ENCODE measurements at regions not wholly inside any gene's neighbourhood (a gene's known extent, or its start where the extent isn't known, plus 50 kb on each side); places are given as distances from the start of the nearest gene placed in this dataset.

DNA sequence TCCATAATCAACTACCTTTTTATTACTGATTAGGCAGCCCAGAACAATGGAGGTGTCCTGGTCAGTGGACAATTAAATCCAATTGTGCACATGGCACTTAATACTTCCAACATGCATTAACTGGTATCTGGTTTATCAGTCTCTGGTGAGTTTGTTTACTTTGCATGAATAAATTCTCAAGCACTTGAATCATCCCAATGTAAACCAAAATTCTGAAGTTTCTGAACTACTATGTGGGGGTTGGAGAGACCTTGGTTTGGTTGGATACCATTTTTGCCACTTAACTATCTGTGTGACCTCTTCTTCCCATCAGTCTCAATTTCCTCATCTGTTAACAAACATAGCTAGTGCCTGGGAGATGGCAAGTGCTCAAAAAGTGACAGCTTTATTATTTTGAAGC lies 70.5 kb upstream of the MAP4 start:
- no peaks in the 10 kb centered on the region; the same call in 1 of the 2 replicates for H3F3A ChIP-seq (replicated peaks; ENCODE audit: low read depth)
- peaks cover 13% of the 10 kb centered on the region for H3K36me3 Mint-ChIP-seq (ENCODE audit: low read depth)
- DNase-seq (ENCODE audit: low spot score): no peak
- H4K20me1 ChIP-seq (replicated peaks; ENCODE audit: insufficient read depth): peaks cover 24% of the 10 kb centered on the region
- peak overlapping the region; percentile 95; the same call in 1 of the 2 replicates for H3K27ac Mint-ChIP-seq
- H3K4me3 ChIP-seq: peak overlapping the region; percentile 94
- no peaks in the 10 kb centered on the region for H3K36me3 ChIP-seq (ENCODE audit: insufficient read depth)
- H3K27me3 Mint-ChIP-seq (ENCODE audit: insufficient read depth, low read depth, poor library complexity): peaks cover 1% of the 10 kb centered on the region
- TF ChIP-seq JUNB (IDR thresholded peaks at IDR 0.05; ENCODE audit: unreplicated experiment) (no peak), POLR2AphosphoS5 (IDR thresholded peaks at IDR 0.05; ENCODE audit: low read depth) (no peak), EZH2phosphoT487 (IDR thresholded peaks at IDR 0.05; ENCODE audit: unreplicated experiment) (no peak)
- TF ChIP-seq, protein P1, sequence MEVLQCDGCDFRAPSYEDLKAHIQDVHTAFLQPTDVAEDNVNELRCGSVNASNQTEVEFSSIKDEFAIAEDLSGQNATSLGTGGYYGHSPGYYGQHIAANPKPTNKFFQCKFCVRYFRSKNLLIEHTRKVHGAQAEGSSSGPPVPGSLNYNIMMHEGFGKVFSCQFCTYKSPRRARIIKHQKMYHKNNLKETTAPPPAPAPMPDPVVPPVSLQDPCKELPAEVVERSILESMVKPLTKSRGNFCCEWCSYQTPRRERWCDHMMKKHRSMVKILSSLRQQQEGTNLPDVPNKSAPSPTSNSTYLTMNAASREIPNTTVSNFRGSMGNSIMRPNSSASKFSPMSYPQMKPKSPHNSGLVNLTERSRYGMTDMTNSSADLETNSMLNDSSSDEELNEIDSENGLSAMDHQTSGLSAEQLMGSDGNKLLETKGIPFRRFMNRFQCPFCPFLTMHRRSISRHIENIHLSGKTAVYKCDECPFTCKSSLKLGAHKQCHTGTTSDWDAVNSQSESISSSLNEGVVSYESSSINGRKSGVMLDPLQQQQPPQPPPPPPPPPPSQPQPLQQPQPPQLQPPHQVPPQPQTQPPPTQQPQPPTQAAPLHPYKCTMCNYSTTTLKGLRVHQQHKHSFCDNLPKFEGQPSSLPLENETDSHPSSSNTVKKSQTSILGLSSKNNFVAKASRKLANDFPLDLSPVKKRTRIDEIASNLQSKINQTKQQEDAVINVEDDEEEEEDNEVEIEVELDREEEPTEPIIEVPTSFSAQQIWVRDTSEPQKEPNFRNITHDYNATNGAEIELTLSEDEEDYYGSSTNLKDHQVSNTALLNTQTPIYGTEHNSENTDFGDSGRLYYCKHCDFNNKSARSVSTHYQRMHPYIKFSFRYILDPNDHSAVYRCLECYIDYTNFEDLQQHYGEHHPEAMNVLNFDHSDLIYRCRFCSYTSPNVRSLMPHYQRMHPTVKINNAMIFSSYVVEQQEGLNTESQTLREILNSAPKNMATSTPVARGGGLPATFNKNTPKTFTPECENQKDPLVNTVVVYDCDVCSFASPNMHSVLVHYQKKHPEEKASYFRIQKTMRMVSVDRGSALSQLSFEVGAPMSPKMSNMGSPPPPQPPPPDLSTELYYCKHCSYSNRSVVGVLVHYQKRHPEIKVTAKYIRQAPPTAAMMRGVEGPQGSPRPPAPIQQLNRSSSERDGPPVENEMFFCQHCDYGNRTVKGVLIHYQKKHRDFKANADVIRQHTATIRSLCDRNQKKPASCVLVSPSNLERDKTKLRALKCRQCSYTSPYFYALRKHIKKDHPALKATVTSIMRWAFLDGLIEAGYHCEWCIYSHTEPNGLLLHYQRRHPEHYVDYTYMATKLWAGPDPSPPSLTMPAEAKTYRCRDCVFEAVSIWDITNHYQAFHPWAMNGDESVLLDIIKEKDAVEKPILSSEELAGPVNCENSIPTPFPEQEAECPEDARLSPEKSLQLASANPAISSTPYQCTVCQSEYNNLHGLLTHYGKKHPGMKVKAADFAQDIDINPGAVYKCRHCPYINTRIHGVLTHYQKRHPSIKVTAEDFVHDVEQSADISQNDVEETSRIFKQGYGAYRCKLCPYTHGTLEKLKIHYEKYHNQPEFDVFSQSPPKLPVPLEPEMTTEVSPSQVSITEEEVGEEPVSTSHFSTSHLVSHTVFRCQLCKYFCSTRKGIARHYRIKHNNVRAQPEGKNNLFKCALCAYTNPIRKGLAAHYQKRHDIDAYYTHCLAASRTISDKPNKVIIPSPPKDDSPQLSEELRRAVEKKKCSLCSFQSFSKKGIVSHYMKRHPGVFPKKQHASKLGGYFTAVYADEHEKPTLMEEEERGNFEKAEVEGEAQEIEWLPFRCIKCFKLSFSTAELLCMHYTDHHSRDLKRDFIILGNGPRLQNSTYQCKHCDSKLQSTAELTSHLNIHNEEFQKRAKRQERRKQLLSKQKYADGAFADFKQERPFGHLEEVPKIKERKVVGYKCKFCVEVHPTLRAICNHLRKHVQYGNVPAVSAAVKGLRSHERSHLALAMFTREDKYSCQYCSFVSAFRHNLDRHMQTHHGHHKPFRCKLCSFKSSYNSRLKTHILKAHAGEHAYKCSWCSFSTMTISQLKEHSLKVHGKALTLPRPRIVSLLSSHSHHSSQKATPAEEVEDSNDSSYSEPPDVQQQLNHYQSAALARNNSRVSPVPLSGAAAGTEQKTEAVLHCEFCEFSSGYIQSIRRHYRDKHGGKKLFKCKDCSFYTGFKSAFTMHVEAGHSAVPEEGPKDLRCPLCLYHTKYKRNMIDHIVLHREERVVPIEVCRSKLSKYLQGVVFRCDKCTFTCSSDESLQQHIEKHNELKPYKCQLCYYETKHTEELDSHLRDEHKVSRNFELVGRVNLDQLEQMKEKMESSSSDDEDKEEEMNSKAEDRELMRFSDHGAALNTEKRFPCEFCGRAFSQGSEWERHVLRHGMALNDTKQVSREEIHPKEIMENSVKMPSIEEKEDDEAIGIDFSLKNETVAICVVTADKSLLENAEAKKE (CRISPR knock-in tag; IDR thresholded peaks at IDR 0.05): no peak
- H3K9me2 ChIP-seq (ENCODE audit: insufficient read depth): no peaks in the 10 kb centered on the region
- no peak for ATAC-seq
- no peak overlapping the region for H2AFZ ChIP-seq
- H3K4me2 ChIP-seq: peak overlapping the region; percentile 99
- no peaks in the 10 kb centered on the region for H3K9me3 Mint-ChIP-seq
- peaks cover 21% of the 10 kb centered on the region for H3K4me1 ChIP-seq (ENCODE audit: insufficient read depth)
- peaks cover 67% of the 10 kb centered on the region for H3K79me2 ChIP-seq (replicated peaks; ENCODE audit: insufficient read depth)
- peaks cover 25% of the 10 kb centered on the region for H3K4me1 Mint-ChIP-seq
- peak overlapping the region; percentile 88 for H3K4me3 Mint-ChIP-seq
- H3K27ac ChIP-seq (ENCODE audit: low read depth): peak overlapping the region; percentile 72; the same call in 1 of the 2 replicates
- H3K27me3 ChIP-seq (ENCODE audit: insufficient read depth): no peaks in the 10 kb centered on the region

DNA sequence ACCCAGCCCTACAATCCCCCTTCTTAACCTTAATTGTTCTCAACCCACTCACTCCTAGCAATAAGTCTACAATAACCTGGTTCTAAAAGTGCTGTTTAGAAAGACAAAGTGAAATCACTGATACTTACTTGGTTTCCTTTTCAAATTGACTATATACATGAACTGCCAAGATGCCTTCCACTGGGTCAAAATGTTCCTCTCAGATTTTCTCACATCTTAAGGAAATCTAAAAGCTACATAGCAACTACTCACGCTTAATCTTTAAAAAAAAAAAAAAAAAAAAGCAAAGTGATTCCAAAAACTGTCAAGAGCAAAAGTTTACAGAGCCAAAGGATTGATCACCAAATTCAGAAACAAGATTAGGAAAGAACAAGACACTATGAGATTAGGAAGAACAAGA lies 68.7 kb upstream of the MAP4 start:
- Histone ChIP-seq H3F3A (replicated peaks; ENCODE audit: low read depth) (no peaks in the 10 kb centered on the region; the same call in 1 of the 2 replicates), H3K4me3 (no peak overlapping the region), H4K20me1 (replicated peaks; ENCODE audit: insufficient read depth) (peaks cover 29% of the 10 kb centered on the region), H3K4me2 (no peak overlapping the region), H3K27ac (ENCODE audit: low read depth) (0 out of 2 replicates have a peak overlapping the region, but pooled peaks have one; percentile 21), H3K4me1 (ENCODE audit: insufficient read depth) (peaks cover 18% of the 10 kb centered on the region), H3K27me3 (ENCODE audit: insufficient read depth) (no peaks in the 10 kb centered on the region), H3K9me2 (ENCODE audit: insufficient read depth) (no peaks in the 10 kb centered on the region), H2AFZ (no peak overlapping the region), H3K79me2 (replicated peaks; ENCODE audit: insufficient read depth) (peaks cover 85% of the 10 kb centered on the region), H3K36me3 (ENCODE audit: insufficient read depth) (no peaks in the 10 kb centered on the region)
- peaks cover 18% of the 10 kb centered on the region for H3K4me1 Mint-ChIP-seq
- H3K9me3 Mint-ChIP-seq: no peaks in the 10 kb centered on the region
- ATAC-seq (no peak), DNase-seq (ENCODE audit: low spot score) (no peak)
- H3K36me3 Mint-ChIP-seq (ENCODE audit: low read depth): peaks cover 13% of the 10 kb centered on the region
- H3K27ac Mint-ChIP-seq: peak overlapping the region; percentile 32; the same call in 1 of the 2 replicates
- H3K27me3 Mint-ChIP-seq (ENCODE audit: insufficient read depth, low read depth, poor library complexity): no peaks in the 10 kb centered on the region
- H3K4me3 Mint-ChIP-seq: no peak overlapping the region
- TF ChIP-seq EZH2 (IDR thresholded peaks at IDR 0.05; ENCODE audit: low read depth, unreplicated experiment) (no peak), STAT1 (IDR thresholded peaks at IDR 0.05; ENCODE audit: unreplicated experiment) (no peak), POLR2AphosphoS5 (IDR thresholded peaks at IDR 0.05; ENCODE audit: low read depth) (no peak), NANOG (IDR thresholded peaks at IDR 0.05; ENCODE audit: borderline replicate concordance) (no peak), ZNF331 (CRISPR knock-in tag; IDR thresholded peaks at IDR 0.05; ENCODE audit: low read depth) (no peak)
- TF ChIP-seq, protein P2, sequence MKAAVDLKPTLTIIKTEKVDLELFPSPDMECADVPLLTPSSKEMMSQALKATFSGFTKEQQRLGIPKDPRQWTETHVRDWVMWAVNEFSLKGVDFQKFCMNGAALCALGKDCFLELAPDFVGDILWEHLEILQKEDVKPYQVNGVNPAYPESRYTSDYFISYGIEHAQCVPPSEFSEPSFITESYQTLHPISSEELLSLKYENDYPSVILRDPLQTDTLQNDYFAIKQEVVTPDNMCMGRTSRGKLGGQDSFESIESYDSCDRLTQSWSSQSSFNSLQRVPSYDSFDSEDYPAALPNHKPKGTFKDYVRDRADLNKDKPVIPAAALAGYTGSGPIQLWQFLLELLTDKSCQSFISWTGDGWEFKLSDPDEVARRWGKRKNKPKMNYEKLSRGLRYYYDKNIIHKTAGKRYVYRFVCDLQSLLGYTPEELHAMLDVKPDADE (IDR thresholded peaks at IDR 0.05): no peak
- TF ChIP-seq, protein P3, sequence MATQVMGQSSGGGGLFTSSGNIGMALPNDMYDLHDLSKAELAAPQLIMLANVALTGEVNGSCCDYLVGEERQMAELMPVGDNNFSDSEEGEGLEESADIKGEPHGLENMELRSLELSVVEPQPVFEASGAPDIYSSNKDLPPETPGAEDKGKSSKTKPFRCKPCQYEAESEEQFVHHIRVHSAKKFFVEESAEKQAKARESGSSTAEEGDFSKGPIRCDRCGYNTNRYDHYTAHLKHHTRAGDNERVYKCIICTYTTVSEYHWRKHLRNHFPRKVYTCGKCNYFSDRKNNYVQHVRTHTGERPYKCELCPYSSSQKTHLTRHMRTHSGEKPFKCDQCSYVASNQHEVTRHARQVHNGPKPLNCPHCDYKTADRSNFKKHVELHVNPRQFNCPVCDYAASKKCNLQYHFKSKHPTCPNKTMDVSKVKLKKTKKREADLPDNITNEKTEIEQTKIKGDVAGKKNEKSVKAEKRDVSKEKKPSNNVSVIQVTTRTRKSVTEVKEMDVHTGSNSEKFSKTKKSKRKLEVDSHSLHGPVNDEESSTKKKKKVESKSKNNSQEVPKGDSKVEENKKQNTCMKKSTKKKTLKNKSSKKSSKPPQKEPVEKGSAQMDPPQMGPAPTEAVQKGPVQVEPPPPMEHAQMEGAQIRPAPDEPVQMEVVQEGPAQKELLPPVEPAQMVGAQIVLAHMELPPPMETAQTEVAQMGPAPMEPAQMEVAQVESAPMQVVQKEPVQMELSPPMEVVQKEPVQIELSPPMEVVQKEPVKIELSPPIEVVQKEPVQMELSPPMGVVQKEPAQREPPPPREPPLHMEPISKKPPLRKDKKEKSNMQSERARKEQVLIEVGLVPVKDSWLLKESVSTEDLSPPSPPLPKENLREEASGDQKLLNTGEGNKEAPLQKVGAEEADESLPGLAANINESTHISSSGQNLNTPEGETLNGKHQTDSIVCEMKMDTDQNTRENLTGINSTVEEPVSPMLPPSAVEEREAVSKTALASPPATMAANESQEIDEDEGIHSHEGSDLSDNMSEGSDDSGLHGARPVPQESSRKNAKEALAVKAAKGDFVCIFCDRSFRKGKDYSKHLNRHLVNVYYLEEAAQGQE (IDR thresholded peaks at IDR 0.05; ENCODE audit: unreplicated experiment): no peak
